ENCODE measurements at regions not wholly inside any gene's neighbourhood (a gene's known extent, or its start where the extent isn't known, plus 50 kb on each side); places are given as distances from the start of the nearest gene placed in this dataset.

- H3K36me3 ChIP-seq = no peaks in the 10 kb centered on the region
- H3K9me3 ChIP-seq = no peaks in the 10 kb centered on the region
- WGBS = 55% methylated on average over 6 of the region's 6 CpGs
- intact Hi-C loops (cut with DNase I) = no loop called here
- TF ChIP-seq POLR2A (IDR thresholded peaks at IDR 0.05) (no peak), CTCF (IDR thresholded peaks at IDR 0.05) (no peak), POLR2AphosphoS5 (IDR thresholded peaks at IDR 0.05) (no peak)
- no peaks in the 10 kb centered on the region for H3K4me1 ChIP-seq (replicated peaks)
- no peak overlapping the region for H3K27ac ChIP-seq
- no peaks in the 10 kb centered on the region for H3K27me3 ChIP-seq (replicated peaks; ENCODE audit: insufficient read depth)
- no peak for DNase-seq (ENCODE audit: low spot score)
- no peak overlapping the region for H3K4me3 ChIP-seq
Observed at GRCh38 chr17:12342161-12342560, 321.5 kb downstream of the MAP2K4 start.

GRCh38 chr17:12342609-12343435 is 322.1 kb downstream of the MAP2K4 start:
- no peaks in the 10 kb centered on the region for H3K36me3 ChIP-seq
- H3K27ac ChIP-seq = no peak overlapping the region
- peak in 2 of 4 experiments; percentile 25 to 36 for TF ChIP-seq CTCF (IDR thresholded peaks at IDR 0.05)
- TF ChIP-seq POLR2AphosphoS5 (IDR thresholded peaks at IDR 0.05) = no peak
- intact Hi-C loops (cut with DNase I) = no loop called here
- H3K4me1 ChIP-seq (replicated peaks) = no peaks in the 10 kb centered on the region
- no peaks in the 10 kb centered on the region for H3K27me3 ChIP-seq (replicated peaks; ENCODE audit: insufficient read depth)
- no peaks in the 10 kb centered on the region for H3K9me3 ChIP-seq
- H3K4me3 ChIP-seq = no peak overlapping the region
- DNase-seq (ENCODE audit: low spot score) = no peak
- 48% methylated on average over 7 of the region's 7 CpGs for WGBS

- H3K4me3 ChIP-seq = no peak overlapping the region
- H3K4me1 ChIP-seq (replicated peaks) = no peaks in the 10 kb centered on the region
- H3K27ac ChIP-seq = no peak overlapping the region
- no peak for DNase-seq (ENCODE audit: low spot score)
- intact Hi-C loops (cut with DNase I) = no loop called here
- no peak for TF ChIP-seq CTCF (IDR thresholded peaks at IDR 0.05)
- TF ChIP-seq POLR2A (IDR thresholded peaks at IDR 0.05) = no peak
- TF ChIP-seq POLR2AphosphoS5 (IDR thresholded peaks at IDR 0.05) = no peak
- no peaks in the 10 kb centered on the region for H3K9me3 ChIP-seq
- no peaks in the 10 kb centered on the region for H3K27me3 ChIP-seq (replicated peaks; ENCODE audit: insufficient read depth)
- H3K36me3 ChIP-seq = no peaks in the 10 kb centered on the region
- WGBS = 42% methylated on average over 2 of the region's 2 CpGs
Observed at GRCh38 chr17:12348476-12348875, 317.2 kb upstream of the MYOCD start.

- intact Hi-C loops (cut with DNase I) = no loop called here
- 100% methylated on average over 1 of the region's 1 CpG for WGBS
- H3K27ac ChIP-seq = no peak overlapping the region
Observed at GRCh38 chr17:12349297-12349696, 316.4 kb upstream of the MYOCD start.

More at GRCh38 chr17:12349297-12349696, 316.4 kb upstream of the MYOCD start:
- no peak for DNase-seq (ENCODE audit: low spot score)
- Histone ChIP-seq H3K36me3 (no peaks in the 10 kb centered on the region), H3K27me3 (replicated peaks; ENCODE audit: insufficient read depth) (no peaks in the 10 kb centered on the region), H3K4me3 (no peak overlapping the region), H3K9me3 (no peaks in the 10 kb centered on the region), H3K4me1 (replicated peaks) (no peaks in the 10 kb centered on the region)
- TF ChIP-seq CTCF (IDR thresholded peaks at IDR 0.05) (no peak), POLR2A (IDR thresholded peaks at IDR 0.05) (no peak), POLR2AphosphoS5 (IDR thresholded peaks at IDR 0.05) (no peak)

Measured in prostate gland (tissue), 2 donors.